GM18505 (cell line): ENCODE measurements at regions not wholly inside any gene's neighbourhood (a gene's known extent, or its start where the extent isn't known, plus 50 kb on each side); places are given as distances from the start of the nearest gene placed in this dataset.
"Not testable (repeated sequence)": the region's sequence is repeated elsewhere in the genome, so short reads cannot be mapped to it uniquely, and the experiment has no call there.

Source experiments
- ATAC-seq: cut with Tn5 transposase; IDR thresholded peaks from one replicate; pipeline ENCODE4 v1.9.1; 2021; ENCODE audit not compliant: unreplicated experiment
- POLR2A ChIP-seq: IDR thresholded peaks from 4 replicates; pipeline ENCODE4 v1.6.1; 2011; ENCODE audit warnings: borderline replicate concordance; ENCODE audit not compliant: insufficient read depth, insufficient read length; ENCODE audit errors: extremely low read depth

DNA sequence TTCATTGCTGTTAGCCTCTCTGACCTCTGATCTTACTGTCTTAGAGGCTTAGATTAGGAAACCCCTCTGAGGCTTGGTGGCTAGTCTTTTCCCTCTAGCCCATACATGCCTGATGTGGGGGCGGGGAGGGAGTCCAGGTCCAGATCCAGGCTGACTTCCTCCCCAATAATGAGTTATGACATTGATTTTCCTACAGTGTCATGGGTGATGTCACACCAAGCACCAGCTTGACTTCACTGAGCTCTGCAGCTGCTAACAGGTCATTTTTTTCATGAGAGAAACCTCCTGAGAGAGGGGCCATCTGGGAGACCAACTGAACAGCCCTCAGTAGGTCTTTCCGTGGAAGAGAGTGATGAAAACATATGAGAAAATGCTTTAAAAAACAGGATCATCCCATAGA lies 180.2 kb upstream of the N4BP1 start:
- TF ChIP-seq POLR2A = no peak
- ATAC-seq = no peak

DNA sequence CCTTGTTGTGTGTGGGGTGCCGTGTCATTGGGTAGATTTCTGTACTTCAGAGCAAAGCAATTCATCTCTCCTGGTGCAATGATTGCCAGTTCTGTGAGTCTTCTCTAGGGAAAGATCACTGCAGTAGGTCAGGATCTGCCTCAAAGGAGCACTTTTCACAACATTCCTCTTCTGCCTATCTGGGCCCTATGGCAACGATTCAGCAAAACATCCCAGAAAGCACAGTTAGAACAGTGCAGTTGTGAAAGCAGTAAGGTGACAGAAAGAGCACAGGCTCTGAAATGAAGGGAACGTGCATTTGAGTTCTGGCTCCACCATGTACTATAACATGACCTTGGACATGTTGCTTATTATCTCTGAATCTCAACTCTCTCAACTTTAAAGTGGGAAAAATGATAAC lies 178.5 kb upstream of the N4BP1 start:
- no peak for TF ChIP-seq POLR2A
- ATAC-seq = no peak

DNA sequence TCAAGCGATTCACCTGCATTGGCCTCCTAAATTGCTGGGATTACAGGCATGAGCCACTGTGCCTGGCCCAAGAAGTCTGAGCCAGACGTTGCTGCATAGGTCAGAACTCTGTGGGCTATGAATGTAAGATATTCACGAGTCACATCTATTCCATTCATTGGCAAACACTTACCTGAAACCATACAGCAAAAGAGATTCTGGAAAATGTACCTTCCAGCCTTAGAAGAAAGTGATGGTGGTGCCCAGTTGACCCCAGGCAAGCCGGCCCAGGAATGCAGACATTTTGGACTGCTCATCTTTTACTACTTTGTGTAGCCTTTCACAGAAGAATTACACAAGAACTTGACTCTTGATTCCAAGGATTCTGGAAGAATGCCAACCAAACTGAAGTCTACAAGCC lies 135.6 kb upstream of the N4BP1 start:
- ATAC-seq = no peak
- no peak for TF ChIP-seq POLR2A

DNA sequence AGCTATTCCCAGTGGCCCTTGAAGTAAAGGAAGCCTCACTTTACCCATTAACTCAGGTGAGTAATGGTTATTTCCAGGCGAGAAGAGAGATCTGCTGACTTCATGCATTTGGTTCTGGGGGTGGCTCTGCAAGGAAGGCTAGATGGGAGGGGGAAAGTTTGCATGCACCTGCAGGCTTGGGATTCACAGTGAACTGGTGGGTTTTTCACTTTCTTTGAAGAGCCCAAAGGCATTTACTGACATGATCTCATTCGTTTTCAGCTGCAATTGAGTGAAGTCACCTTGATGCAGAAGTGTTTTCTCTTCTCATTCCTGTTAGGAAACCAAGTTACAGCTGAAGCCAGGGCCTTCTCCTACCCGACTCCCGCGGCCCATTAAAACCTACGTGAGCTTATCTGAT lies 131.0 kb upstream of the N4BP1 start:
- no peak for TF ChIP-seq POLR2A
- no peak for ATAC-seq

DNA sequence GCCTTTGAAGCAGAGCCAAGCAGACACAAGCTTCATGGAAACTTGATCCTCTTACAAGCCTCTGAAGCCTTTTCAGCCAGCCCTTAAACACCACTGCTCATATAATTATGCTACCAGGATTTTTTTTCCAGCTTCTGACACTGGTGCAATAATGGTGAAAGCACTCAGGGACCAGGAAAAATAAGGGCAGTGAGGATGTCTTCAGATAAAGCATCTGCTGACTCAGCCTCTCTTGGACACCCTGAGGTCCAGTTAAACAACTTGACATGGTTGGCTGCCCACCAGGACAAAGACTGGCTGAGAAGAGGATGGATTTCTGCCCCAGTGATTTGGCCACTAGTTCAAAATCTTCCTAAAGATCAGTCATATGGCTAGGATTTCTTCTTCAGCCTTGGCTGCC lies 124.2 kb upstream of the N4BP1 start:
- no peak for ATAC-seq
- TF ChIP-seq POLR2A = no peak

DNA sequence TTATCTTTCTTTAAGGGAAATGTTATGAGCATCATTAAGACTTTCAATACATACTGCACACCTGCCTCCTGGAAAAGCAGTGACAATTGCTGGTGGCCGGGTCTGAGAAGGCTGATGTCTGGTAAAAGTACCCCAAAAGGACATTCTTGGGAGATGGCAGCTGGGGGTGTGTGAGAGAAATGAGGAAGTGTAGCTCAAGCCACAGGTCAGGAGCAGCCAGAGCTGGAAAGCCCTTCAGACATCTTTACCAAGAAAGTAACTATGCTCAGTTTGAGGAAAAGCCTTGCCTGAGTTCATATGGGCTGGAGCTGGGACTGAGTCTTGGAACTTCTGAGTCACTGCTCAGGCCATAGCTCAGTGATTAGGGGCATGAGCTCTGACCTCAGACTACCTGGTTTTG lies 94.7 kb upstream of the N4BP1 start:
- ATAC-seq = no peak
- no peak for TF ChIP-seq POLR2A

DNA sequence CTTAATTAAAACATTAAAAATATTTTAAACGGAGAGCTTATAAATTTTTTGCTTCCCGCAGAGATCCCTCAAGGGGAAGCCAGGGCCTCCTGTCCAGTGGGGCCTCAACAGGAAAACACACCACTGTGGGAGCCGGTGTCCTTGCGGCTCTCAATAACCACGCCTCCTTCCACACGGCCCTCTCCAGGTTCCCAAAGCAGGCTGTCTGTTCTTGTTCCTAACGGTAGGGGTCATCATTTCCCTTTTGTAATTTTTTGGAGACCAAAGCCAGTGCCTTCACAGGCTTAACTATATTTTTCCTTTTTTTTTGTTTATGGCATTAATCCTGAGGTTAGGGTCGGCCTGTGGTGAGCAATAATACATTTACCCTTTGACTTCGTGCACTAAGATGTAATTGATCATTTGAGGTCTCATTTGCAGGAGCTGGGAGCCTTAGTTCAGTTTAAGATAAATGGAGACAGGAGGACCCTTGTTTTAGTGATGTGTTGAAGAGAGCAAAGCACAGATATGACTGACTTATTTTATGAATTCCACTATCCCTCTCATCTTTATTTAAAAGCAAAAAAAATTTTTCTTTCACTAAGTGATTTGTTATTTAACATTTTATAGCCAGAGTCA lies 77.5 kb upstream of the N4BP1 start:
- TF ChIP-seq POLR2A = no peak
- peak; percentile 83 for ATAC-seq

DNA sequence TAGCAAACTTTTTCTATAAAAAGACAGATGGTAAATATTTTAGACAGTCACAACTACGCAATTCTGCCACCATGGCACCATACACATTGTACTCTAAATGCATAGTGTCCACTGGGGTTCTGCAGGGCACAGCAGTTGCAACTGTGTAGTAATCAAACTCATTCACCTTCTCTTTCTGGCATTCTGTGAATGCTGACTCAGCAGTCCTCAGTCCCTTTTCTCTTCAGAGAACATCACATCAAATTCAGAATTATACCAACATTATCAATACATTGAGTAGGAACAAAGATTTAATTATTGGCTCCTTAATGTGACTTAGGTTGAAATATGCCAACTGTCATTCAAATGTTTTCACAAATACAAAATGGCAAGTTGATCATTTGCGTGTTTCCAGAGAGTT lies 74.2 kb upstream of the N4BP1 start:
- no peak for TF ChIP-seq POLR2A
- ATAC-seq = no peak

DNA sequence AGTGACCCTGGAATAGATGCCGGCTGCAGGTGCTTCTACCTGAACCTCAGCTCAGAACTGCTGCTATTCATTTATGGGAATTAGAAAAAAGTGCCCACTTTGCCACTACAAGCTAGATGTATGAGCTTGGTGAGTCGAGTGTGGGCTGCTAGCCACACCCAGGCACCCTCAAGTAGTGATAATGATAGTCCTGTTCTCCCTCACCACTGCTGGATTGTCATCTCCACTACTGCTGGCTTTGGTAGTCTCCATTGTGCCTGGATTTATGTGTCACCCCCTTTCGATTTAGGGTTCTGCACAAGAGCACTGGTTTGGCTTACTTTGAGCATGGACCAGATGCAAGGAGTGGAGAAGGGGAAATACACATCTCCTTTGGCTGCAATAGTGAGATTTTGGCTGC lies 73.0 kb upstream of the N4BP1 start:
- no peak for ATAC-seq
- TF ChIP-seq POLR2A = no peak

DNA sequence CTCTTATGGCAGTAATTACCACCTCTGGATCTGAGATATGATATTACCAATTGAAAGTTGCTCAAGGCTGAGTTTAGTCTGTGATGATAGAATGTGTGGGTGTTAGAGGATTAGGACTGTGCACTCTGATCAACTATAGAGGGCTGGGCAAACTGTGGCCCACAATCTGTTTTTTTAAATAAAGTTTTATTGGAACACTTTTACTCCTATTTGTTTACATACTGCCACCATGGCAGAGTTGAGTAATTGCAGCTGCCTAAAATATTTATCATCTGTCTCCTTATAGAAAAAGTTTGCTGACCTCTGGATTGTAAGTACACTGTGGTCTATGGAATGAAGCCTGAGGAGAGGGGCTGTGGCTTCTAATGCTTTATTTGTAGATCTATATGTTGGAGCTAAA lies 71.5 kb upstream of the N4BP1 start:
- TF ChIP-seq POLR2A = no peak
- ATAC-seq = no peak

DNA sequence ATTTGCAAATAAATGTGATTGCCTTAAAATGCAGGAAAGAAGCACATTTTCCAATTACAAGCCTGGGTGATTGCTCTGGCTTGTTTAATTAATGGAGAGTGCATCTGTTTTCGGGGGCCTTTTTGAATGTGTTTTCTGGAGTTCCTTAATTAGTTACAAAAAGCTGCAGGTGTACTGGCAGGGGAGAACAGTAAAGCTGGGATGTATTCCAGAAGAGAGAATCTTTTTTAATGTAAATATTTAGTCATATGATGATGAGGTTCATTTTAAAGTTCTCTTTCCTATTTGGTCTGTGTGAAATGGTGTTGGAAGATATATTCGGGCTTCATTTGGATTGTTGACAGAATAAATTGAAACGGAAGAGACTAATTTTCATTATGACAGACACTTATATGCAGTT lies 70.9 kb upstream of the N4BP1 start:
- no peak for TF ChIP-seq POLR2A
- no peak for ATAC-seq

DNA sequence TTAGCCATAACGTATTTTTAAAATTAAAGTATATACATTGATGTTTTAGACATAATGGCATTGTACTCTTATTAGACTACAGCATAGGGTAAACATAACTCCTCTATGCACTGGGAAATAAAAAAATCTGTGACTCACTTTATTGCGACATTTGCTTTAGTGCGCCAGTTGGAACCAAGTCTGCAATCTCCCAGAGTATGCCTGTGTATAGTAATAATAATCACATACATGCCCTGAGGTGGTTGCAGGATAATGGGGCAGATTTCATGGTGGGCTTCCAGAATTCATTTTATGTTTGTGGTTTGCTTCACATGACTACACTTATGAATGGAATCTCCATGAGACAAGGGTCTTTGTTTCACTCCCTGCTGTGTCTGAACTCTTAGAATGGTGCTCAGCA lies 66.9 kb upstream of the N4BP1 start:
- no peak for TF ChIP-seq POLR2A
- no peak for ATAC-seq

DNA sequence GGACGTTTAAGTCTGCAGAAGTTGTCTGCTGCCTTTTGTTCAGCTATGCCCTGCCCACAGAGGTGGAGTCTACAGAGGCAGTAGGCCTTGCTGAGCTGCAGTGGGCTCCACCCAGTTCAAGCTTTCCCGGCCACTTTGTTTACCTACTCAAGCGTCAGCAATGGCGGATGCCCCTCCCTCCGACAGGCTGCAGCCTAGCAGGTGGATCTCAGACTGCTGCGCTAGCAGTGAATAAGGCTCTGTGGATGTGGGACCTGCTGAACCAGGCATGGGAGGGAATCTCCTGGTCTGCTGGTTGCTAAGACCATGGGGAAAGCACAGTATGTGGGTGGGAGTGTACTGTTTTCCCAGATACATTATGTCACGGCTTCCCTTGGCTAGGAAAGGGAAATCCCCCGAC lies 58.2 kb upstream of the N4BP1 start:
- not testable (repeated sequence) for ATAC-seq

DNA sequence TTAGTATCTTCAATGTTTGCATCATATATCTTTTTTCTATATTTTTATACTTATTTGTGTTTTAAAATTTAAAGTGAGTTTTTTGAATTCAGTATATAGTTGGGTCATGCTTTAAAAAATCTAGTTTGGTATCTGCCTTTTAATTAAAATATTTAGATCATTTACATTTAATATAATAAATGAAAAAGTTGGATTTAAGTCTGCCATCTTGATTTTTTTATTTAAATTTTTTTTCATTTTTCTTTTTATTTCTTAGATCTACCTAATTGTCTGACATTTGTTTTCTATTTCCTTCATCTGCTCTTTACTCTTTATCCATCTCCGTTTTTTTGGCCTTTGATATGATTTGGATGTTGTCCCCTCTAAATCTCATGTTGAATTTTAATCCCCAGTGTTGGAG lies 50.0 kb upstream of the N4BP1 start:
- no peak for ATAC-seq

More for the DNA sequence above, 50.0 kb upstream of the N4BP1 start:
- TF ChIP-seq POLR2A = no peak
